ENCODE measurements at regions not wholly inside any gene's neighbourhood (a gene's known extent, or its start where the extent isn't known, plus 50 kb on each side); places are given as distances from the start of the nearest gene placed in this dataset.

DNA sequence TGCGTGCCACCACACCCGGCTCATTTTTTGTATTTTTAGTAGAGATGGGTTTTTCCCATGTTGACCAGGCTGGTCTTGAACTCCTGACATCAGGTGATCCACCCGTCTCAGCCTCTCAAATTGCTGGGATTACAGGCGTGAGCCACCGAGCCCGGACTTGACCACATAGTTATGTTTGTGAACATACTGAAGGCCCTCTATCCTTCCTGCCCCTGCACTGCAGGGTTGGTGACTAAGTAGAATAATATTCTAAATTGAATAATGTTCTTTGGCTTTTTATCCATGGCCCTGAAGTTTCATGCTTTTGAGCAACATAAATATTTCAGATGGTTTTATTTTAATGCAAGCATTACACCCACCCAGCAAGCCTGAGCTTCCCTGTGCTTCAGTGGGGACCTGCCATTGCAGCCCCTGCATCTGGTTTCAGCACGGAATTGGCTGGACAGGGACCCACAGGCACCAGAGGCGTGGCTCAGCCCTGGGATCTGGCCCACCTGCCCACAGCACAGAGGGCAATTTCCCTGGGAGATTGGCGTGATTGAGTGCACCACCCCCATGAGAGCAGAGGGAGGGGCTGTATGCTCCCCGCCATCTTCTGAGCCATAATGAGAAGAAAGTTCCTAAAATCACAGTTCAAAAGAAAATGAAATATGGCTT, 460.5 kb downstream of the BRD1 start:
- peaks cover 3% of the 10 kb centered on the region for H3K27me3 Mint-ChIP-seq (ENCODE audit: insufficient read depth, low read depth, poor library complexity)
- no peak overlapping the region for H3K27ac Mint-ChIP-seq
- ATAC-seq (no peak), DNase-seq (ENCODE audit: low spot score) (no peak)
- no peaks in the 10 kb centered on the region; the same call in 1 of the 2 replicates for H3K36me3 ChIP-seq (ENCODE audit: insufficient read depth)
- H3K4me1 ChIP-seq (ENCODE audit: insufficient read depth), result no peaks in the 10 kb centered on the region
- H3K9me2 ChIP-seq (ENCODE audit: insufficient read depth), result no peaks in the 10 kb centered on the region
- no peaks in the 10 kb centered on the region for H3K79me2 ChIP-seq (replicated peaks; ENCODE audit: insufficient read depth)
- no peaks in the 10 kb centered on the region for H3K27me3 ChIP-seq (ENCODE audit: insufficient read depth)
- H3K4me3 ChIP-seq, result no peak overlapping the region
- no peak overlapping the region for H2AFZ ChIP-seq
- no peak overlapping the region for H3K4me3 Mint-ChIP-seq
- H3F3A ChIP-seq (replicated peaks; ENCODE audit: low read depth), result no peaks in the 10 kb centered on the region
- no peak overlapping the region for H3K27ac ChIP-seq (ENCODE audit: low read depth)
- no peaks in the 10 kb centered on the region for H3K36me3 Mint-ChIP-seq (ENCODE audit: low read depth)
- TF ChIP-seq, protein P1, sequence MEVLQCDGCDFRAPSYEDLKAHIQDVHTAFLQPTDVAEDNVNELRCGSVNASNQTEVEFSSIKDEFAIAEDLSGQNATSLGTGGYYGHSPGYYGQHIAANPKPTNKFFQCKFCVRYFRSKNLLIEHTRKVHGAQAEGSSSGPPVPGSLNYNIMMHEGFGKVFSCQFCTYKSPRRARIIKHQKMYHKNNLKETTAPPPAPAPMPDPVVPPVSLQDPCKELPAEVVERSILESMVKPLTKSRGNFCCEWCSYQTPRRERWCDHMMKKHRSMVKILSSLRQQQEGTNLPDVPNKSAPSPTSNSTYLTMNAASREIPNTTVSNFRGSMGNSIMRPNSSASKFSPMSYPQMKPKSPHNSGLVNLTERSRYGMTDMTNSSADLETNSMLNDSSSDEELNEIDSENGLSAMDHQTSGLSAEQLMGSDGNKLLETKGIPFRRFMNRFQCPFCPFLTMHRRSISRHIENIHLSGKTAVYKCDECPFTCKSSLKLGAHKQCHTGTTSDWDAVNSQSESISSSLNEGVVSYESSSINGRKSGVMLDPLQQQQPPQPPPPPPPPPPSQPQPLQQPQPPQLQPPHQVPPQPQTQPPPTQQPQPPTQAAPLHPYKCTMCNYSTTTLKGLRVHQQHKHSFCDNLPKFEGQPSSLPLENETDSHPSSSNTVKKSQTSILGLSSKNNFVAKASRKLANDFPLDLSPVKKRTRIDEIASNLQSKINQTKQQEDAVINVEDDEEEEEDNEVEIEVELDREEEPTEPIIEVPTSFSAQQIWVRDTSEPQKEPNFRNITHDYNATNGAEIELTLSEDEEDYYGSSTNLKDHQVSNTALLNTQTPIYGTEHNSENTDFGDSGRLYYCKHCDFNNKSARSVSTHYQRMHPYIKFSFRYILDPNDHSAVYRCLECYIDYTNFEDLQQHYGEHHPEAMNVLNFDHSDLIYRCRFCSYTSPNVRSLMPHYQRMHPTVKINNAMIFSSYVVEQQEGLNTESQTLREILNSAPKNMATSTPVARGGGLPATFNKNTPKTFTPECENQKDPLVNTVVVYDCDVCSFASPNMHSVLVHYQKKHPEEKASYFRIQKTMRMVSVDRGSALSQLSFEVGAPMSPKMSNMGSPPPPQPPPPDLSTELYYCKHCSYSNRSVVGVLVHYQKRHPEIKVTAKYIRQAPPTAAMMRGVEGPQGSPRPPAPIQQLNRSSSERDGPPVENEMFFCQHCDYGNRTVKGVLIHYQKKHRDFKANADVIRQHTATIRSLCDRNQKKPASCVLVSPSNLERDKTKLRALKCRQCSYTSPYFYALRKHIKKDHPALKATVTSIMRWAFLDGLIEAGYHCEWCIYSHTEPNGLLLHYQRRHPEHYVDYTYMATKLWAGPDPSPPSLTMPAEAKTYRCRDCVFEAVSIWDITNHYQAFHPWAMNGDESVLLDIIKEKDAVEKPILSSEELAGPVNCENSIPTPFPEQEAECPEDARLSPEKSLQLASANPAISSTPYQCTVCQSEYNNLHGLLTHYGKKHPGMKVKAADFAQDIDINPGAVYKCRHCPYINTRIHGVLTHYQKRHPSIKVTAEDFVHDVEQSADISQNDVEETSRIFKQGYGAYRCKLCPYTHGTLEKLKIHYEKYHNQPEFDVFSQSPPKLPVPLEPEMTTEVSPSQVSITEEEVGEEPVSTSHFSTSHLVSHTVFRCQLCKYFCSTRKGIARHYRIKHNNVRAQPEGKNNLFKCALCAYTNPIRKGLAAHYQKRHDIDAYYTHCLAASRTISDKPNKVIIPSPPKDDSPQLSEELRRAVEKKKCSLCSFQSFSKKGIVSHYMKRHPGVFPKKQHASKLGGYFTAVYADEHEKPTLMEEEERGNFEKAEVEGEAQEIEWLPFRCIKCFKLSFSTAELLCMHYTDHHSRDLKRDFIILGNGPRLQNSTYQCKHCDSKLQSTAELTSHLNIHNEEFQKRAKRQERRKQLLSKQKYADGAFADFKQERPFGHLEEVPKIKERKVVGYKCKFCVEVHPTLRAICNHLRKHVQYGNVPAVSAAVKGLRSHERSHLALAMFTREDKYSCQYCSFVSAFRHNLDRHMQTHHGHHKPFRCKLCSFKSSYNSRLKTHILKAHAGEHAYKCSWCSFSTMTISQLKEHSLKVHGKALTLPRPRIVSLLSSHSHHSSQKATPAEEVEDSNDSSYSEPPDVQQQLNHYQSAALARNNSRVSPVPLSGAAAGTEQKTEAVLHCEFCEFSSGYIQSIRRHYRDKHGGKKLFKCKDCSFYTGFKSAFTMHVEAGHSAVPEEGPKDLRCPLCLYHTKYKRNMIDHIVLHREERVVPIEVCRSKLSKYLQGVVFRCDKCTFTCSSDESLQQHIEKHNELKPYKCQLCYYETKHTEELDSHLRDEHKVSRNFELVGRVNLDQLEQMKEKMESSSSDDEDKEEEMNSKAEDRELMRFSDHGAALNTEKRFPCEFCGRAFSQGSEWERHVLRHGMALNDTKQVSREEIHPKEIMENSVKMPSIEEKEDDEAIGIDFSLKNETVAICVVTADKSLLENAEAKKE (CRISPR knock-in tag; IDR thresholded peaks at IDR 0.05), result no peak
- TF ChIP-seq, protein P2, sequence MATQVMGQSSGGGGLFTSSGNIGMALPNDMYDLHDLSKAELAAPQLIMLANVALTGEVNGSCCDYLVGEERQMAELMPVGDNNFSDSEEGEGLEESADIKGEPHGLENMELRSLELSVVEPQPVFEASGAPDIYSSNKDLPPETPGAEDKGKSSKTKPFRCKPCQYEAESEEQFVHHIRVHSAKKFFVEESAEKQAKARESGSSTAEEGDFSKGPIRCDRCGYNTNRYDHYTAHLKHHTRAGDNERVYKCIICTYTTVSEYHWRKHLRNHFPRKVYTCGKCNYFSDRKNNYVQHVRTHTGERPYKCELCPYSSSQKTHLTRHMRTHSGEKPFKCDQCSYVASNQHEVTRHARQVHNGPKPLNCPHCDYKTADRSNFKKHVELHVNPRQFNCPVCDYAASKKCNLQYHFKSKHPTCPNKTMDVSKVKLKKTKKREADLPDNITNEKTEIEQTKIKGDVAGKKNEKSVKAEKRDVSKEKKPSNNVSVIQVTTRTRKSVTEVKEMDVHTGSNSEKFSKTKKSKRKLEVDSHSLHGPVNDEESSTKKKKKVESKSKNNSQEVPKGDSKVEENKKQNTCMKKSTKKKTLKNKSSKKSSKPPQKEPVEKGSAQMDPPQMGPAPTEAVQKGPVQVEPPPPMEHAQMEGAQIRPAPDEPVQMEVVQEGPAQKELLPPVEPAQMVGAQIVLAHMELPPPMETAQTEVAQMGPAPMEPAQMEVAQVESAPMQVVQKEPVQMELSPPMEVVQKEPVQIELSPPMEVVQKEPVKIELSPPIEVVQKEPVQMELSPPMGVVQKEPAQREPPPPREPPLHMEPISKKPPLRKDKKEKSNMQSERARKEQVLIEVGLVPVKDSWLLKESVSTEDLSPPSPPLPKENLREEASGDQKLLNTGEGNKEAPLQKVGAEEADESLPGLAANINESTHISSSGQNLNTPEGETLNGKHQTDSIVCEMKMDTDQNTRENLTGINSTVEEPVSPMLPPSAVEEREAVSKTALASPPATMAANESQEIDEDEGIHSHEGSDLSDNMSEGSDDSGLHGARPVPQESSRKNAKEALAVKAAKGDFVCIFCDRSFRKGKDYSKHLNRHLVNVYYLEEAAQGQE (IDR thresholded peaks at IDR 0.05; ENCODE audit: unreplicated experiment), result no peak
- TF ChIP-seq, protein P3, sequence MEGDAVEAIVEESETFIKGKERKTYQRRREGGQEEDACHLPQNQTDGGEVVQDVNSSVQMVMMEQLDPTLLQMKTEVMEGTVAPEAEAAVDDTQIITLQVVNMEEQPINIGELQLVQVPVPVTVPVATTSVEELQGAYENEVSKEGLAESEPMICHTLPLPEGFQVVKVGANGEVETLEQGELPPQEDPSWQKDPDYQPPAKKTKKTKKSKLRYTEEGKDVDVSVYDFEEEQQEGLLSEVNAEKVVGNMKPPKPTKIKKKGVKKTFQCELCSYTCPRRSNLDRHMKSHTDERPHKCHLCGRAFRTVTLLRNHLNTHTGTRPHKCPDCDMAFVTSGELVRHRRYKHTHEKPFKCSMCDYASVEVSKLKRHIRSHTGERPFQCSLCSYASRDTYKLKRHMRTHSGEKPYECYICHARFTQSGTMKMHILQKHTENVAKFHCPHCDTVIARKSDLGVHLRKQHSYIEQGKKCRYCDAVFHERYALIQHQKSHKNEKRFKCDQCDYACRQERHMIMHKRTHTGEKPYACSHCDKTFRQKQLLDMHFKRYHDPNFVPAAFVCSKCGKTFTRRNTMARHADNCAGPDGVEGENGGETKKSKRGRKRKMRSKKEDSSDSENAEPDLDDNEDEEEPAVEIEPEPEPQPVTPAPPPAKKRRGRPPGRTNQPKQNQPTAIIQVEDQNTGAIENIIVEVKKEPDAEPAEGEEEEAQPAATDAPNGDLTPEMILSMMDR (conservative IDR thresholded peaks at IDR 0.05; ENCODE audit: low read depth in 2 of 2), result no peak
- TF ChIP-seq CREB1 (CRISPR knock-in tag; IDR thresholded peaks at IDR 0.05; ENCODE audit: low read depth) (no peak), STAT1 (IDR thresholded peaks at IDR 0.05; ENCODE audit: unreplicated experiment) (no peak), POLR2AphosphoS5 (IDR thresholded peaks at IDR 0.05; ENCODE audit: low read depth) (no peak), EZH2 (IDR thresholded peaks at IDR 0.05; ENCODE audit: low read depth, unreplicated experiment) (no peak), ZNF114 (CRISPR knock-in tag; IDR thresholded peaks at IDR 0.05) (no peak), NANOG (IDR thresholded peaks at IDR 0.05; ENCODE audit: borderline replicate concordance) (no peak)
- TF ChIP-seq, protein P4, sequence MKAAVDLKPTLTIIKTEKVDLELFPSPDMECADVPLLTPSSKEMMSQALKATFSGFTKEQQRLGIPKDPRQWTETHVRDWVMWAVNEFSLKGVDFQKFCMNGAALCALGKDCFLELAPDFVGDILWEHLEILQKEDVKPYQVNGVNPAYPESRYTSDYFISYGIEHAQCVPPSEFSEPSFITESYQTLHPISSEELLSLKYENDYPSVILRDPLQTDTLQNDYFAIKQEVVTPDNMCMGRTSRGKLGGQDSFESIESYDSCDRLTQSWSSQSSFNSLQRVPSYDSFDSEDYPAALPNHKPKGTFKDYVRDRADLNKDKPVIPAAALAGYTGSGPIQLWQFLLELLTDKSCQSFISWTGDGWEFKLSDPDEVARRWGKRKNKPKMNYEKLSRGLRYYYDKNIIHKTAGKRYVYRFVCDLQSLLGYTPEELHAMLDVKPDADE (IDR thresholded peaks at IDR 0.05), result no peak
- peaks cover 2% of the 10 kb centered on the region; the same call in 2 of the 3 replicates for H3K4me1 Mint-ChIP-seq
- no peaks in the 10 kb centered on the region for H4K20me1 ChIP-seq (replicated peaks; ENCODE audit: insufficient read depth)
- H3K4me2 ChIP-seq, result no peak overlapping the region
- H3K9me3 Mint-ChIP-seq, result no peaks in the 10 kb centered on the region; the same call in 1 of the 3 replicates

All from GM23338 (cell line).